AG10803 (cell line): ENCODE measurements at regions not wholly inside any gene's neighbourhood (a gene's known extent, or its start where the extent isn't known, plus 50 kb on each side); places are given as distances from the start of the nearest gene placed in this dataset.

Experiments used
- DNase-seq: peaks from one replicate; pipeline ENCODE4 v3.0.0; 2010; ENCODE audit warnings: low read depth
- H3K4me3 ChIP-seq: 2 replicates; pipeline ENCODE4 v1.5.1; 2011; ENCODE audit warnings: mild to moderate bottlenecking, low read length, control low read depth
- CTCF ChIP-seq: conservative IDR thresholded peaks from 2 replicates; pipeline ENCODE4 v1.5.1; 2011; ENCODE audit warnings: mild to moderate bottlenecking, low read length, control low read depth, inconsistent platforms

- no peak for DNase-seq
- H3K4me3 ChIP-seq: no peak overlapping the region
Observed at GRCh38 chr2:14231391-14231898, 401.1 kb upstream of the LRATD1 start.

GRCh38 chr2:14232217-14232616, 400.3 kb upstream of the LRATD1 start:
- TF ChIP-seq CTCF: no peak
- no peak for DNase-seq
- H3K4me3 ChIP-seq: no peak overlapping the region

More at GRCh38 chr2:14231391-14231898, 401.1 kb upstream of the LRATD1 start:
- TF ChIP-seq CTCF: no peak

- DNase-seq: peak; percentile 8
- no peak overlapping the region for H3K4me3 ChIP-seq
- no peak for TF ChIP-seq CTCF
Observed at GRCh38 chr2:14234911-14235310, 397.6 kb upstream of the LRATD1 start.

- no peak for TF ChIP-seq CTCF
- no peak for DNase-seq
Observed at GRCh38 chr2:14235667-14236066, 396.9 kb upstream of the LRATD1 start.

GRCh38 chr2:14237902-14238301, 394.6 kb upstream of the LRATD1 start:
- no peak overlapping the region for H3K4me3 ChIP-seq
- DNase-seq: no peak
- TF ChIP-seq CTCF: no peak

More at GRCh38 chr2:14235667-14236066, 396.9 kb upstream of the LRATD1 start:
- H3K4me3 ChIP-seq: no peak overlapping the region

- H3K4me3 ChIP-seq: no peak overlapping the region
- no peak for DNase-seq
- TF ChIP-seq CTCF: no peak
Observed at GRCh38 chr2:14239605-14240004, 392.9 kb upstream of the LRATD1 start.

- no peak for DNase-seq
- no peak overlapping the region for H3K4me3 ChIP-seq
- TF ChIP-seq CTCF: no peak
Observed at GRCh38 chr2:14240868-14241267, 391.6 kb upstream of the LRATD1 start.
